Breast epithelium (tissue), 3 donors: ENCODE measurements at regions not wholly inside any gene's neighbourhood (a gene's known extent, or its start where the extent isn't known, plus 50 kb on each side); places are given as distances from the start of the nearest gene placed in this dataset.

Experiments used
- CTCF ChIP-seq, 3 donors: fragments of 450-650 bp; IDR thresholded peaks; one replicate each; pipeline ENCODE4 v1.5.1; 2016 to 2017; ENCODE audit warnings: antibody characterized with exemption in 3 of 3, mild to moderate bottlenecking in 3 of 3, moderate library complexity in 3 of 3
- POLR2A ChIP-seq: fragments of 450-650 bp; IDR thresholded peaks from one replicate; pipeline ENCODE4 v1.6.1; 2016; ENCODE audit warnings: antibody characterized with exemption, mild to moderate bottlenecking, moderate library complexity
- POLR2AphosphoS5 ChIP-seq, 3 donors: sonication (generic); formaldehyde crosslinking; IDR thresholded peaks; one replicate each; pipeline ENCODE4 v1.6.1; 2017; ENCODE audit warnings: antibody characterized with exemption in 3 of 3

- TF ChIP-seq CTCF (IDR thresholded peaks at IDR 0.05): no peak
- no peak for TF ChIP-seq POLR2A
- TF ChIP-seq POLR2AphosphoS5 (IDR thresholded peaks at IDR 0.05): no peak
Measured at GRCh38 chr16:75929046-75929445, 202.8 kb upstream of the CPHXL start.
